Neural cell (in vitro differentiated cells): ENCODE measurements at regions not wholly inside any gene's neighbourhood (a gene's known extent, or its start where the extent isn't known, plus 50 kb on each side); places are given as distances from the start of the nearest gene placed in this dataset.

Source experiments
- H2AFZ ChIP-seq: fragments of 200-600, 300-800 bp; sonication (generic), shearing (Covaris generic); 2 replicates; pipeline ENCODE4 v1.6.0; 2014; ENCODE audit warnings: low read depth, mild to moderate bottlenecking, antibody characterized with exemption, low read length, moderate library complexity
- H3F3A ChIP-seq: fragments of 200-600 bp; shearing (Covaris generic); 2 replicates; pipeline ENCODE4 v1.6.1; 2016; ENCODE audit warnings: mild to moderate bottlenecking, moderate library complexity, mixed read lengths, antibody characterized with exemption, low read length; ENCODE audit not compliant: insufficient read depth, poor library complexity, severe bottlenecking
- H3K27ac ChIP-seq: fragments of 200-600, 300-800 bp; sonication (generic), shearing (Covaris generic); 2 replicates; pipeline ENCODE4 v1.5.1; 2014; ENCODE audit warnings: mild to moderate bottlenecking, low read length, moderate library complexity
- H3K27me3 ChIP-seq: fragments of 300-800, 200-600 bp; sonication (generic), shearing (Covaris generic); 2 replicates; pipeline ENCODE4 v1.6.0; 2014; ENCODE audit warnings: mild to moderate bottlenecking, low read depth, low read length, moderate library complexity; ENCODE audit not compliant: insufficient read depth
- H3K36me3 ChIP-seq: fragments of 300-800, 200-600 bp; sonication (generic), shearing (Covaris generic); 2 replicates; pipeline ENCODE4 v1.5.1; 2014; ENCODE audit warnings: mild to moderate bottlenecking, antibody characterized with exemption, low read length, moderate library complexity; ENCODE audit not compliant: insufficient read depth
- H3K4me2 ChIP-seq: fragments of 300-800, 200-600 bp; sonication (generic), shearing (Covaris generic); 2 replicates; pipeline ENCODE4 v1.6.0; 2014; ENCODE audit warnings: mild to moderate bottlenecking, low read length
- H3K4me3 ChIP-seq: fragments of 300-800, 200-600 bp; sonication (generic), shearing (Covaris generic); 2 replicates; pipeline ENCODE4 v1.5.1; 2014; ENCODE audit warnings: mild to moderate bottlenecking, low read length, moderate library complexity
- H3K79me2 ChIP-seq: fragments of 200-600 bp; shearing (Covaris generic); replicated peaks from 2 replicates; pipeline ENCODE4 v1.6.0; 2014; ENCODE audit warnings: mild to moderate bottlenecking, low read length, moderate library complexity; ENCODE audit not compliant: insufficient read depth
- H3K9ac ChIP-seq: fragments of 300-800, 200-600 bp; sonication (generic), shearing (Covaris generic); 2 replicates; pipeline ENCODE4 v1.6.1; 2016; ENCODE audit warnings: mild to moderate bottlenecking, low read length, mixed read lengths
- H3K9me2 ChIP-seq: fragments of 200-600 bp; shearing (Covaris generic); 2 replicates; pipeline ENCODE4 v1.6.1; 2016; ENCODE audit warnings: mild to moderate bottlenecking, low read length, mixed read lengths; ENCODE audit not compliant: insufficient read depth
- H3K9me3 ChIP-seq: fragments of 200-600, 300-800 bp; sonication (generic), shearing (Covaris generic); 2 replicates; pipeline ENCODE4 v1.6.1; 2016; ENCODE audit warnings: mild to moderate bottlenecking, mixed run types, low read length, moderate library complexity, mixed read lengths
- H4K20me1 ChIP-seq: fragments of 200-600 bp; shearing (Covaris generic); 2 replicates; pipeline ENCODE4 v1.6.1; 2016; ENCODE audit warnings: mild to moderate bottlenecking, mixed run types; ENCODE audit not compliant: insufficient read depth
- EP300 ChIP-seq: fragments of 450-650 bp; conservative IDR thresholded peaks from 2 replicates; pipeline ENCODE4 v1.6.1; 2014; ENCODE audit warnings: antibody characterized with exemption, mild to moderate bottlenecking, moderate library complexity; ENCODE audit not compliant: poor library complexity, severe bottlenecking
- EZH2 ChIP-seq: fragments of 200-600, 300-800 bp; shearing (Covaris generic), sonication (generic); IDR thresholded peaks from 2 replicates; pipeline ENCODE4 v1.6.1; 2014; ENCODE audit warnings: antibody characterized with exemption, low read length, borderline replicate concordance, mild to moderate bottlenecking; ENCODE audit not compliant: insufficient read depth, poor library complexity, severe bottlenecking
- MXI1 ChIP-seq: fragments of 450-650 bp; conservative IDR thresholded peaks from 2 replicates; pipeline ENCODE4 v1.6.1; 2014; ENCODE audit warnings: antibody characterized with exemption, mild to moderate bottlenecking; ENCODE audit not compliant: poor library complexity, severe bottlenecking
- POLR2AphosphoS5 ChIP-seq: IDR thresholded peaks from 2 replicates; pipeline ENCODE4 v1.6.1; 2012
- RAD21 ChIP-seq: fragments of 450-650 bp; conservative IDR thresholded peaks from 2 replicates; pipeline ENCODE4 v1.6.1; 2014; ENCODE audit warnings: antibody characterized with exemption, mild to moderate bottlenecking, moderate library complexity
- SMC3 ChIP-seq: fragments of 450-650 bp; conservative IDR thresholded peaks from 2 replicates; pipeline ENCODE4 v1.6.1; 2014; ENCODE audit warnings: antibody characterized with exemption, mild to moderate bottlenecking, moderate library complexity; ENCODE audit not compliant: poor library complexity
- TAF1 ChIP-seq: IDR thresholded peaks from 2 replicates; pipeline ENCODE4 v1.6.1; 2012; ENCODE audit warnings: low read depth
- TF ChIP-seq, protein P1 (sequence below): IDR thresholded peaks from 2 replicates; pipeline ENCODE4 v1.6.1; 2012; ENCODE audit warnings: borderline replicate concordance
- TF ChIP-seq, protein P2 (sequence below): fragments of 450-650 bp; IDR thresholded peaks from 2 replicates; pipeline ENCODE4 v1.5.1; 2014; ENCODE audit warnings: antibody characterized with exemption, mild to moderate bottlenecking, moderate library complexity; ENCODE audit not compliant: poor library complexity, severe bottlenecking

DNA sequence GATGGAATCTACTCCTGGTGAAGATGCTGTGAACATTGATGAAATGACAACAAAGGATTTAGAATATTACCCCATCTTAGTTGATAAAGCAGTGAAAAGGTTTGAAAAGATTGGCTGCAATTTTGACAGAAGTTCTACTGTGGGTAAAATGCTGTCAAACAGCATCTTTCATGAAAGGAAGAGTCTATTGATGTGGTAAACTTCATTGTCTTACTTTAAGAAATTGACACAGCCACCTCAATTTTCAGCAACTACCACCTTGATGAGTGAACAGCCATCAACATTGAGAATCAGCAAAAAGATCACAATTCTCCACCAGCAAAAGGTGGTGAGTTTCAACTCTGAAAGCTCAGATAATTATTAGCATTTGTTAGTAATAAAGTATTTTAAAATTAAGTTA is 310.3 kb upstream of the RBMS1 start:
- Histone ChIP-seq H3K27me3 (no peaks in the 10 kb centered on the region), H3K27ac (no peak overlapping the region), H3K4me3 (no peak overlapping the region), H3K9me2 (no peaks in the 10 kb centered on the region), H3F3A (no peaks in the 10 kb centered on the region), H3K36me3 (no peaks in the 10 kb centered on the region), H3K9me3 (no peaks in the 10 kb centered on the region), H3K79me2 (no peaks in the 10 kb centered on the region), H3K4me2 (no peak overlapping the region), H4K20me1 (no peaks in the 10 kb centered on the region), H2AFZ (no peak overlapping the region), H3K9ac (no peak overlapping the region)
- TF ChIP-seq EP300 = no peak
- no peak for TF ChIP-seq EZH2
- TF ChIP-seq RAD21 = no peak
- no peak for TF ChIP-seq POLR2AphosphoS5
- no peak for TF ChIP-seq SMC3
- no peak for TF ChIP-seq TAF1
- TF ChIP-seq, protein P1, sequence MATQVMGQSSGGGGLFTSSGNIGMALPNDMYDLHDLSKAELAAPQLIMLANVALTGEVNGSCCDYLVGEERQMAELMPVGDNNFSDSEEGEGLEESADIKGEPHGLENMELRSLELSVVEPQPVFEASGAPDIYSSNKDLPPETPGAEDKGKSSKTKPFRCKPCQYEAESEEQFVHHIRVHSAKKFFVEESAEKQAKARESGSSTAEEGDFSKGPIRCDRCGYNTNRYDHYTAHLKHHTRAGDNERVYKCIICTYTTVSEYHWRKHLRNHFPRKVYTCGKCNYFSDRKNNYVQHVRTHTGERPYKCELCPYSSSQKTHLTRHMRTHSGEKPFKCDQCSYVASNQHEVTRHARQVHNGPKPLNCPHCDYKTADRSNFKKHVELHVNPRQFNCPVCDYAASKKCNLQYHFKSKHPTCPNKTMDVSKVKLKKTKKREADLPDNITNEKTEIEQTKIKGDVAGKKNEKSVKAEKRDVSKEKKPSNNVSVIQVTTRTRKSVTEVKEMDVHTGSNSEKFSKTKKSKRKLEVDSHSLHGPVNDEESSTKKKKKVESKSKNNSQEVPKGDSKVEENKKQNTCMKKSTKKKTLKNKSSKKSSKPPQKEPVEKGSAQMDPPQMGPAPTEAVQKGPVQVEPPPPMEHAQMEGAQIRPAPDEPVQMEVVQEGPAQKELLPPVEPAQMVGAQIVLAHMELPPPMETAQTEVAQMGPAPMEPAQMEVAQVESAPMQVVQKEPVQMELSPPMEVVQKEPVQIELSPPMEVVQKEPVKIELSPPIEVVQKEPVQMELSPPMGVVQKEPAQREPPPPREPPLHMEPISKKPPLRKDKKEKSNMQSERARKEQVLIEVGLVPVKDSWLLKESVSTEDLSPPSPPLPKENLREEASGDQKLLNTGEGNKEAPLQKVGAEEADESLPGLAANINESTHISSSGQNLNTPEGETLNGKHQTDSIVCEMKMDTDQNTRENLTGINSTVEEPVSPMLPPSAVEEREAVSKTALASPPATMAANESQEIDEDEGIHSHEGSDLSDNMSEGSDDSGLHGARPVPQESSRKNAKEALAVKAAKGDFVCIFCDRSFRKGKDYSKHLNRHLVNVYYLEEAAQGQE = no peak
- TF ChIP-seq, protein P2, sequence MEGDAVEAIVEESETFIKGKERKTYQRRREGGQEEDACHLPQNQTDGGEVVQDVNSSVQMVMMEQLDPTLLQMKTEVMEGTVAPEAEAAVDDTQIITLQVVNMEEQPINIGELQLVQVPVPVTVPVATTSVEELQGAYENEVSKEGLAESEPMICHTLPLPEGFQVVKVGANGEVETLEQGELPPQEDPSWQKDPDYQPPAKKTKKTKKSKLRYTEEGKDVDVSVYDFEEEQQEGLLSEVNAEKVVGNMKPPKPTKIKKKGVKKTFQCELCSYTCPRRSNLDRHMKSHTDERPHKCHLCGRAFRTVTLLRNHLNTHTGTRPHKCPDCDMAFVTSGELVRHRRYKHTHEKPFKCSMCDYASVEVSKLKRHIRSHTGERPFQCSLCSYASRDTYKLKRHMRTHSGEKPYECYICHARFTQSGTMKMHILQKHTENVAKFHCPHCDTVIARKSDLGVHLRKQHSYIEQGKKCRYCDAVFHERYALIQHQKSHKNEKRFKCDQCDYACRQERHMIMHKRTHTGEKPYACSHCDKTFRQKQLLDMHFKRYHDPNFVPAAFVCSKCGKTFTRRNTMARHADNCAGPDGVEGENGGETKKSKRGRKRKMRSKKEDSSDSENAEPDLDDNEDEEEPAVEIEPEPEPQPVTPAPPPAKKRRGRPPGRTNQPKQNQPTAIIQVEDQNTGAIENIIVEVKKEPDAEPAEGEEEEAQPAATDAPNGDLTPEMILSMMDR = no peak
- no peak for TF ChIP-seq MXI1

DNA sequence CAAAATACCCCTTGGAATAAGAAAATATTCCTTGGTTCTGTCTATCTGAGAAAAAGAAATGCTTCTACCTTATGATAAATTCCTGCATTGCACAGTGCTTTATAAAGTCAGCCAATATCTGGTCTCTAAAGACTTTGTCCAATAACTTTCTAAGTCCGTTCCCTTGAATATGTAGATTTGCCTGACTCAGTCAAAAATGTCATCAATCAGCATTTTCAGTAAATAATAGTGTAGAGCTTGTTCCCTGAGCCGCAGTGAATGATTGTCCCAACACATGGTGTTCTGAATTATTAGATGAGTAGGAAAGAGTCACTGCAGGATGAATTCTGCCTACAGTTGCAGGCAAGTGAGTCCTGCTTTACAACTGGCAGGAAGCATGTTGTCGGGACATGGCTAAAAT is 316.8 kb upstream of the RBMS1 start:
- H3K9ac ChIP-seq = no peak overlapping the region
- H2AFZ ChIP-seq = no peak overlapping the region
- no peaks in the 10 kb centered on the region for H3K36me3 ChIP-seq
- no peaks in the 10 kb centered on the region for H3K79me2 ChIP-seq
- no peaks in the 10 kb centered on the region for H3K9me3 ChIP-seq
- TF ChIP-seq SMC3 (no peak), POLR2AphosphoS5 (no peak), EZH2 (no peak), MXI1 (no peak), EP300 (no peak), TAF1 (no peak), RAD21 (no peak)
- TF ChIP-seq, protein P1 = no peak
- TF ChIP-seq, protein P2 = no peak
- no peak overlapping the region for H3K4me3 ChIP-seq
- no peak overlapping the region for H3K4me2 ChIP-seq
- no peaks in the 10 kb centered on the region for H3K27me3 ChIP-seq
- no peaks in the 10 kb centered on the region for H4K20me1 ChIP-seq
- H3K9me2 ChIP-seq = no peaks in the 10 kb centered on the region
- H3K27ac ChIP-seq = no peak overlapping the region
- H3F3A ChIP-seq = no peaks in the 10 kb centered on the region
